ENCODE measurements at regions not wholly inside any gene's neighbourhood (a gene's known extent, or its start where the extent isn't known, plus 50 kb on each side); places are given as distances from the start of the nearest gene placed in this dataset.

DNA sequence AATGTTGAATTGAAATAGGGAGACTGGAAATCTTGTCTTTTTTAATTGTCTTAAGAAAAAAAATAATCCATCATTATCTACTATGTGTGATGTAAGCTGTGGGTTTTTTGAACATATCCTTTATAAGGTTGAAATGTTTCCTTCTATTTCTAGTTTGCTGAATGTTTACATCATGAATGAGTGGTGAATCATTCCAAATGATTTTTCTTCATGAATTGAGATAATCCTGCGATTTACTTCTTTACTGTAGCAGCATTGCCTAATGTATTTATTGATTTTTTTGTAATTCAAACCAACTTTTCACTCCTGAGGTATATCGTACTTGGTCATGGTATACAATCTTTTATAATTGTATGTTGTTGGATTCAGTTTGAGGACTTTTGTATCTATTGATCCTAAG, 607.6 kb upstream of the PFKP start:
- Histone ChIP-seq H3K27me3 (replicated peaks) (no peaks in the 10 kb centered on the region), H3K36me3 (replicated peaks) (no peaks in the 10 kb centered on the region), H3K27ac (no peak overlapping the region), H3K4me3 (ENCODE audit: low read depth, low read length) (no peak overlapping the region)
- DNase-seq = no peak
- TF ChIP-seq, protein P1, sequence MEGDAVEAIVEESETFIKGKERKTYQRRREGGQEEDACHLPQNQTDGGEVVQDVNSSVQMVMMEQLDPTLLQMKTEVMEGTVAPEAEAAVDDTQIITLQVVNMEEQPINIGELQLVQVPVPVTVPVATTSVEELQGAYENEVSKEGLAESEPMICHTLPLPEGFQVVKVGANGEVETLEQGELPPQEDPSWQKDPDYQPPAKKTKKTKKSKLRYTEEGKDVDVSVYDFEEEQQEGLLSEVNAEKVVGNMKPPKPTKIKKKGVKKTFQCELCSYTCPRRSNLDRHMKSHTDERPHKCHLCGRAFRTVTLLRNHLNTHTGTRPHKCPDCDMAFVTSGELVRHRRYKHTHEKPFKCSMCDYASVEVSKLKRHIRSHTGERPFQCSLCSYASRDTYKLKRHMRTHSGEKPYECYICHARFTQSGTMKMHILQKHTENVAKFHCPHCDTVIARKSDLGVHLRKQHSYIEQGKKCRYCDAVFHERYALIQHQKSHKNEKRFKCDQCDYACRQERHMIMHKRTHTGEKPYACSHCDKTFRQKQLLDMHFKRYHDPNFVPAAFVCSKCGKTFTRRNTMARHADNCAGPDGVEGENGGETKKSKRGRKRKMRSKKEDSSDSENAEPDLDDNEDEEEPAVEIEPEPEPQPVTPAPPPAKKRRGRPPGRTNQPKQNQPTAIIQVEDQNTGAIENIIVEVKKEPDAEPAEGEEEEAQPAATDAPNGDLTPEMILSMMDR (IDR thresholded peaks at IDR 0.05; ENCODE audit: low read depth, low read length, missing control alignments) = no peak
- in situ Hi-C loops (cut with HindIII; ENCODE audit: low pct_ligation_motif_present, low sequenced_read_pairs) = no loop called here

DNA sequence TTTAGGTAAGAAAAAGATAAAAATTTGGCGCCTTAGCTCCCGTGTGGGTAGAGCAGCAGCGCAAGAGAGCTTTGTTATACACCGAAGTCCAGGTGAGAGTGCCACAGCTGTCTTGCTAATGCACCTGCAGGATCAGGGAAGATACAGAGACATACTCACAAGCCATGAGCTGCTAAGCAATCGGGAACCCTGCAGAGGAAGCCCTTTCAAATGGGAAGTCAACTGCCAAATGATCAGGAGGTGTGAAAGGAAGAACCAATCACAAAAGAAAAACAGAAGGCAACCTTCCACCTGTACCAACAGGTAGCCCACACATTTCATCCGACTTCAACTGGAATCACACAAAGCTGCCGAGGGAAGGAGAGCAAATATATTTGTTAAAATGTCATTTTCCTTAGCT, 610.5 kb upstream of the PFKP start:
- TF ChIP-seq, protein P1 (IDR thresholded peaks at IDR 0.05; ENCODE audit: low read depth, low read length, missing control alignments) = no peak
- Histone ChIP-seq H3K27me3 (replicated peaks) (no peaks in the 10 kb centered on the region), H3K27ac (no peak overlapping the region), H3K36me3 (replicated peaks) (no peaks in the 10 kb centered on the region), H3K4me3 (ENCODE audit: low read depth, low read length) (no peak overlapping the region)
- no peak for DNase-seq
- in situ Hi-C loops (cut with HindIII; ENCODE audit: low pct_ligation_motif_present, low sequenced_read_pairs) = no loop called here

- in situ Hi-C loops (cut with HindIII; ENCODE audit: low pct_ligation_motif_present, low sequenced_read_pairs) = no loop called here
- TF ChIP-seq, protein P1 (IDR thresholded peaks at IDR 0.05; ENCODE audit: low read depth, low read length, missing control alignments) = no peak
Measured at GRCh38 chr10:2445370-2445769, 622.0 kb upstream of the PFKP start.

GRCh38 chr10:2439983-2440382, 627.4 kb upstream of the PFKP start:
- Histone ChIP-seq H3K27me3 (replicated peaks) (no peaks in the 10 kb centered on the region), H3K4me3 (ENCODE audit: low read depth, low read length) (no peak overlapping the region), H3K36me3 (replicated peaks) (no peaks in the 10 kb centered on the region), H3K27ac (no peak overlapping the region)
- DNase-seq = no peak
- in situ Hi-C loops (cut with HindIII; ENCODE audit: low pct_ligation_motif_present, low sequenced_read_pairs) = no loop called here
- TF ChIP-seq, protein P1 (IDR thresholded peaks at IDR 0.05; ENCODE audit: low read depth, low read length, missing control alignments) = no peak

More at GRCh38 chr10:2445370-2445769, 622.0 kb upstream of the PFKP start:
- DNase-seq = no peak
- no peak overlapping the region for H3K27ac ChIP-seq
- no peaks in the 10 kb centered on the region for H3K27me3 ChIP-seq (replicated peaks)
- no peak overlapping the region for H3K4me3 ChIP-seq (ENCODE audit: low read depth, low read length)
- no peaks in the 10 kb centered on the region for H3K36me3 ChIP-seq (replicated peaks)

DNA sequence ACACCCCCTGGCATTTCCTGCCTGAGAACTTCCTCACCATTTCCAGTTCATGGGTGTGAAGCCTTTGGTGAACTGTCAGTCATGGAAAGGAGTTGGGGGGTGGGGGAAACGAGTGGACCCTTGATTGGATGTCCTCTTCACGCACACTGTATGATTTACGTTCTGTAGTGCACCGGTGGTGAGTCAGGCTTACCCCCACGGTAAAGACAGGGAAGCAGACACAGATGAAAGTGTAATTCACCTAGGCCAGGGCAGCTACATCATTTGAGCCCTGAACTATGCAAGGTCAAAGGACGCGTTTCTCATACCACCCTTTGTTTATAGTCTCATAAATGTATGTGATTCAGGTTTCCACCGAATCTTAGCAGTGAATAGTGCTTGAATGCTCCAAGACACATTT, 628.3 kb upstream of the PFKP start:
- Histone ChIP-seq H3K27me3 (replicated peaks) (no peaks in the 10 kb centered on the region), H3K4me3 (ENCODE audit: low read depth, low read length) (no peak overlapping the region), H3K27ac (no peak overlapping the region), H3K36me3 (replicated peaks) (no peaks in the 10 kb centered on the region)
- DNase-seq = no peak
- in situ Hi-C loops (cut with HindIII; ENCODE audit: low pct_ligation_motif_present, low sequenced_read_pairs) = no loop called here
- TF ChIP-seq, protein P1 (IDR thresholded peaks at IDR 0.05; ENCODE audit: low read depth, low read length, missing control alignments) = no peak

- in situ Hi-C loops (cut with HindIII; ENCODE audit: low pct_ligation_motif_present, low sequenced_read_pairs) = no loop called here
- TF ChIP-seq, protein P1 (IDR thresholded peaks at IDR 0.05; ENCODE audit: low read depth, low read length, missing control alignments) = no peak
- DNase-seq = no peak
- Histone ChIP-seq H3K4me3 (ENCODE audit: low read depth, low read length) (no peak overlapping the region), H3K36me3 (replicated peaks) (no peaks in the 10 kb centered on the region), H3K27ac (no peak overlapping the region), H3K27me3 (replicated peaks) (no peaks in the 10 kb centered on the region)
Measured at GRCh38 chr10:2438248-2438939, 629.0 kb upstream of the PFKP start.

All from brain microvascular endothelial cell (primary cell).